Hematopoietic multipotent progenitor cell (in vitro differentiated cells): ENCODE measurements at regions not wholly inside any gene's neighbourhood (a gene's known extent, or its start where the extent isn't known, plus 50 kb on each side); places are given as distances from the start of the nearest gene placed in this dataset.
"Not testable (repeated sequence)": the region's sequence is repeated elsewhere in the genome, so short reads cannot be mapped to it uniquely, and the experiment has no call there.

ENCODE experiments used
- DNase-seq, 3 donors: peaks; one replicate each; pipeline ENCODE4 v3.0.0-alpha.2; 2011 to 2015; ENCODE audit warnings: low read depth in 2 of 3, low spot score in 2 of 3

DNA sequence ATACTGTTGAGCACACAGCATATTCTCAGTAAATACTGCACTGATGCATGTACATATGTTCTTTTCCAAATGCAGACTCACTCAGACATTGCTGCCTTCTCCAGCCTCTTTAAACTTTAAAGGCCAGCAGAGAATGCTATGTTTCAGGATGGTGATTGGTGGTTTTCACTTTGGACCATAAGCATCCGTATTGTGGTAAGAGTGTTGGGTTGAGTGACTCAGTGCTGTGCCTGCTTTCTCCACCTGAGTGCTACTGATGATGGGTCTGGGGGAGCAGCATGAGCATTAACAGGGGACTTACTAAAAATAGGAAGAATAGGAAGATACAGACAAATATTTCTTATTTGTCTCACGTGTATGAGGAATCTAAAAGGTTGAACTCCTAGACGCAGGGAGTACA is 56.3 kb upstream of the ZNF92 start:
- no peak for DNase-seq

DNA sequence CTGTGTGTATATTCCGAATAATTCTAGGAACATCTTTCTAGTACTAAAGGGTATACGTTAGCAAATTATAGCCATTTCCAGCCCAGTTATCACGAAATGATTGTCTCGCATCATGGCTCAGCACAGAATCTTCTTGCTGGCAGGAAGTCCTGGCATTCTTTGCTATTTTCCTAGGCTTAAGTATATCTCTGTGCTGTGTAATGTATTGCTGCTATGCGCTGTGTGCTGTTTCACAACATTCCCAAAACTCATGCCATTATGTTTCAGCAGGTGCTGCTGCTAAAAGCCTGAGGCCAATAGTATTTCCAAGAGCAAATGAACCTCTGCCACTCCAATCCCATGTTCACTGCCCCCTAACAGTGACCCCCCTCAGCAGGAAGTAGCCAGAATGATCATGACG is 62.9 kb upstream of the ZNF92 start:
- no peak for DNase-seq

DNA sequence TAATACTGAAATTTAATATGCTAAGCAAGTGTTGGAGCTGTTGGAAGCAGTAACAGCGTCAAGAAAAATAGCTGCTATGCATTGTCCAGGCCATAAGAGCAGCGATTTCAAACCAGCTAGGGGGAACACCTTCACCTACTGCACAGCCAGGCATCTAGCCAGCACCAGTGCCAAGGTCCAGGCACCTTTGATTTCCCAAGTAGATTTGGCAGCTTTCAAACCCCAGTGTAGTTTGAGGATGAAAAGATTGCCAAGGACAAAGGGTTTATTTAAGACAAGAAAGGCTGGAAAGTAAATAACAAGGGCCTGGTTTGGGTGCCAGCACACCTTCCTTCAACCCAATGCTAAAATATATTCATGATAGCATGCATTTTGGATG is 65.4 kb upstream of the ZNF92 start:
- DNase-seq, result no peak

DNA sequence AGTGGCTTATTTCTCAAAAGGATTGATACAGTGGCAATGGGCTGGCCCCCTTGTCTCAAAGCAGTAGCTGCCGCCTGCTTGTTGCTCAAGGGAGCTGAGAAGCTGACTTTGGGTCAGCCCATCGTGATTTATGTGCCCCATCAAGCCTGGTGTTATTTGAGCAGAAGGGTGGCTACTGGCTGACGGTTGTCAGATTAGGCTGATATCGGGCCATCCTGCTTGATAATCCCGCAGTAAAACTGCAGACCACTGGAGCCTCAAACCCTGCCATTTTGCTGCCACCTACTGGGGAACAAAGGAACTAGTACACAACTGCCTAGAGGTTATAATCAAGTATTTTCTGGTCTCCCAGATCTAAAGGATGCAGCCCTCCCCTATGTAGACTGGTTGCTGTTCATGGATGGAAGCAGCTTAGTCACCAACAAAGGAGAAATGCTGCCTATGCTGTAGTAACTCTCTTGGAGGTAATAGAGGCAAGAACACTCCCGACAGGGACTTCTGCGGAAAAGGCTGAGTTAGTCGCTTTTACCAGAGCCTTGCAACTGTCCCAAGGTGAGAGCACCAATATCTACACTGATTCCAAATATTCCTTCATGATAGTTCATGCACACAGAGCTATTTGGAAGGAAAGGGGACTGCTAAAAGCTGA is 65.9 kb upstream of the ZNF92 start:
- peak; percentile 18 to 76 (median 62) for DNase-seq

DNA sequence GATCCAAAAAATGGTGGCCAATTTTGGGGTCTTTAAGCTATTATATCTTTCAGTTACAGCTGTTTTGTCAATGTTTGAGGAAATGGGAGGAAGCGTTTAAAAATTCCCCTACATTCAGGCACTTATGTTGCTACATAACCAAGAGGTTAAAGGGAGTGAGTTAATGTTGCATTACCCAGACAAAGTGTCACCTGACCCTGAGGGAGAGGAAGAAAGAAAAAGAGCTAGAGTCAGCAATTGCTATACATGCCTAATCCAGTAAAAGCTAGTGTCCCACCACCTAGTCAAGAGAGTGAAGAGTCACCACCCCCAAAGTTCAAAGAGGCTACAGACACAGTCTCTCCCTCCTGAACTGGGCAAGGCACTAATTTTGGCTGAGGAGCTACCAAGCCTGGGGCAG is 69.5 kb upstream of the ZNF92 start:
- no peak for DNase-seq

GRCh38 chr7:65302883-65303282 is 70.8 kb upstream of the ZNF92 start:
- no peak for DNase-seq

DNA sequence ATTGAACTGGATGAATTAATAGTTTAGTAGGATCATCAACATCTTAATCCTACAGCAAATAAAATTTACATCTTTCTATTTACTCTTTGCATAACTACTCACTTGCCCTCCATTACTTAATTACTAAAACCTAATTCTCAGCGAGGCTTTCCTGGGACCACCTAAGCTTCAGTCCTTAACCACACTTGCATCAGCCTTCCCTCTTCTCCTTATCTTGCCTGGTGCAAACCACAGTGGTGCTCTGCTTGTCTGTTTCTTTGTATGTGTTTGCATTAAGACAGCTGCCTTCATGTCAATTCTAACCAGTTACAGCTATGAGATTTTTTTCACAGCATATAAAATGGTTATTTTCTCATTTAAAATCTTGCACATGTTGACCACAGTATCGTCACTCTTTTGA is 72.6 kb upstream of the ZNF92 start:
- no peak for DNase-seq

DNA sequence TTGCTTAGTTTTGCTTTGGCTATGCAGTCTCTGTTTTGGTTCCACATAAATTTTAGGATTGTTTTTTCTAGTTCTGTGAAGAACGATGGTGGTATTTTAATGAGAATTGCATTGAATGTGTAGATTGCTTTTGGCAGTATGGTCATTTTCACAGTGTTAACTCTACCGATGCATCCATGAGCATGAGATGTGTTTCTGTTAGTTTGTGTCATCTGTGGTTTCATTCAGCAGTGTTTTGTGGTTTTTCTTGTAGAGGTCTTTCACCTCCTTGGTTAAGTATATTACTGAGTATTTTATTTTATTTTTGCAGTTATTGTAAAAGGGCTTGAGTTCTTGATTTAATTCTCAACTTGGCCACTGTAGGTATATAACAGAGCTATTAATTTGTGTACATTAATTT is 78.2 kb upstream of the ZNF92 start:
- no peak for DNase-seq

GRCh38 chr7:65290340-65290739 is 83.3 kb upstream of the ZNF92 start:
- not testable (repeated sequence) for DNase-seq

- no peak for DNase-seq
Measured at GRCh38 chr7:65287023-65287422, 86.6 kb upstream of the ZNF92 start.

DNA sequence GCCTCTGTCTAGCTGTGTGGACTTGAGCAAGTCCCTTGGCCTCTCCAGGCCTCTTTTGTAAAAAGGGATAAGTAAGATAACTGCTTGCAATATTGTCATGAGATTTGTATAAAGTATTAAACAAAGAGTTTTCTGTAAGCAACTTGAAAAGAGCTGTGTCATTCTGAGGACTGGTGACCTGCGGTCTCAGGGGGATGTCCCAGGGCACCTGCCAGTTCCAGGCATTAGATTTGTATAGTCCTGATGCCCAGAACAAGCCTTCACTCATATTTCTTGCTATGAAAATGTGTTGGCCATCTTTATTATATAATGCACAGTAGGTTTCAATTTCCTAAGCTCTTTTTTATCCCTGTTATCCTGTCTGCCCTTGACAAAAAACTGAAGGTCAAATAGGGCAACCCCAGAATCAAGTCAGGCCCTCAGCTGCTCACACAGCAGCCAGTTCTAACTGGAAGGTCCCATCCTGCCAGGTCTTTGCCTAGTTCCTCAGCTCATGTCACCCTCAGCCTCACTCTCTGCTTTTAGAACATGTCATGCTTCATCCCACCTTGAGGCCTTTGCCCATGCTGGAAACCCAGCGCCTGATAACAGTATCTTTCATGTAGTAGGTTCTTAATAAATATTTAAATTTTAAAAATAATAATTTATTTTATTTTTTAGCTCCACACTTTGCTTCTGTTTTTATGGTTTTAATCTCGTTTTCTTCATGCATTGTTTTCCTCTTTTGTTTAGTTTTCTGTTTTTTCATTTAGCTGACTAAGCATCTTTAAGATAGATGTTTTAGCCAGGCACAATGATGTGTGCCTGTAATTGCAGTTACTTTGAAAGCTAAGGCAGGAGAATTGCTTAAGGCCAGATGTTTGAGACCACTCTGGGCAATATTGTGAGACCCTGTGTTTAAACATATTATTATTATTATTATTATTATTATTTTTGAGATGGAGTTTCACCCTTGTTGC is 87.5 kb upstream of the ZNF92 start:
- no peak for DNase-seq

- not testable (repeated sequence) for DNase-seq
Measured at GRCh38 chr7:65285241-65285640, 88.4 kb upstream of the ZNF92 start.

- no peak for DNase-seq
Measured at GRCh38 chr7:65279795-65280194, 93.9 kb upstream of the ZNF92 start.

DNA sequence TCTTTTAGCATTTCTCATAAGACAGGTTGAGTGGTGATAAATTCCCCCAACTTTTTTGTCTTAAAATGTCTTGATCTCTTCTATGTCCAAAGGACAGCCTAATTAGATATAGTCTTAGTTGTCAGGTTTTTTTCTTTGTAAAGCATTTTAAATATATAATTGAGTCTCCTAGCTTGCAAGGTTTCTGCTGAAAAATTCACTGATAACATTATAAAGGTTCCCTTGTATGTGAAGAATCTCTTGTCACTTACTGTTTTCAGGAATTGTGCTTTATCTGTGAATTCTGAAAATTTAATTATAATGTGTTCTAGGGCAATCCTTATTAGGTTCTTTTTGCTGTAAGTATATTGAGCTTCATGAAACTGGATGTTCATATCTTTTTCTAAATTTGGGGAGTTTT is 96.8 kb upstream of the ZNF92 start:
- no peak for DNase-seq

DNA sequence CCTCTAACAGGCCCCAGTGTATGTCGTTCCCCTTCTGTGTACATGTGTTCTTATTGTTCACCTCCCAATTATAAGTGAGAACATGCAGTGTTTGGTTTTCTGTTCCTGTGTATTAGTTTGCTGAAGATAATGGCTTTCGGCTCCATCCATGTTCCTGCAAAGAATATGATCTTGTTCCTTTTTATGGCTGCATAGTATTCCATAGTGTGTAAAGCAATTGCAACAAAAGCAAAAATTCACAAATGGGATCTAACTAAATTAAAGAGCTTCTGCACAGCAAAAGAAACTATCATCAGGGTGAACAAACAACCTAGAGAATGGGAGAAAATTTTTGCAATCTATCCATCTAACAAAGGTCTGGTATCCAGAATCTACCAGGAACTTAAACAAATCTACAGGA is 102.2 kb upstream of the ZNF92 start:
- DNase-seq, result not testable (repeated sequence)

DNA sequence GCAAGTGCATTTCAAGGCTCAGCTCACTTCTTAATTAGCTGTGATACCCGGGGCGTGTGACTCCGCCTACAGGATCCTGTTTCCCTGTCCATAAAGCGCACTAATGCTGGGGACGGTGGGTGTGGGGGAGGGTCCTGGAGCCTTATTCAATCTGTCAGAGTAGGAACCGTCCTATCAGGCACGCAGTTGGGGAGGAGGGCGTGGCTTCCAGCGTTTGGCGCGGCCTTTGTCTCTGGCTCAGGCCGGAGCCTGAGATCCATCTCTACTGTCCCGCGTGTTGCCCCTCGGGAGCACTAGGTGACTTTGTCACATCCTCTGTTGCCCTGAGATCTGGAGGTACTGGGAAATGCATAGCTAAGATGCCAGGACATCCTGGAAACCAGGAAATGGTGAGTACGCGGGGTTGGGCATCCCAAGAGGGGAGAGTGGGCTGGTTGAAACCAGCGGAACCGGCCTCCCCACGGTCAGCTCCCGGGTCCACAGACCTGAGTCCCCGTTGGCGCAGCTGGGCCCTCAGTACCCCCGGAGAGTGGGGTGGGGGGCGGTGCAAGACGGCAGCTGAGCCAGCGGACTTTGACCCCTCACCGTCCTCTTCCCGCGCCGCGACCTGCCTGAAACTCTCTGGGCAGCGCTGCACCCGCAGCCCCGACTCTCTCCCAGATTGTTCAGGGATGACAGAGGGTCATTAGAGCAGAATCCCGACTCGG is 104.4 kb upstream of the ZNF92 start:
- DNase-seq, result peak in 2 of 3 donors; percentile 40 to 62

GRCh38 chr7:65268782-65269149 is 104.9 kb upstream of the ZNF92 start:
- no peak for DNase-seq

DNA sequence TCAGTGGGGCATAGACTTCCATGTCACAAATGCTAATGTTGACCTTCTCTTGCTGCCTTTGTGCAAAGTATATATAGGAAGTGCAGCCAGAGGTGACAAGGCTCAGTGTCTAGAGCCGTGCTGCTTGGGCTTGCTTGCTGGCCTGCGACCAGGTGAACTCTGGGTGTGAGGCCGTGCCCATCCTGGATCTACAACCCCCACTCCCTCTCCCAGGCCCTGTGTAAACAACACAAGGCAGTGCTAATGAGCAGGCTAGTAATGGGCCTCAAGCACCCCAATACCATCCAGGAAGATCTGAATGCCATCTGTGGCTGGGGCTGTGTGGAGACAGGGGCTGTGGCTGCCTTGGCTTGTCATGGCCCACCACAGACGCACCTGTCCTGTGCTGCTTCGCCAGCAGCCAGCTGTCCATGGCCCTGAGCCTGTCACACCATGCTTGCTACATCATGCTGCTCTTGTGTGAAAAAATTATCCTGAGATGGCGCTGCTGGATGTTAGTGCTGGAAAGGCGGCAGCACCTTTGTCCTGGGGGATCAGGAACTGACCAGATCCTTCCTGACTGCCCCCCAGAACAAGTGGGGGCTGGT is 107.6 kb upstream of the ZNF92 start:
- no peak for DNase-seq

GRCh38 chr7:65264258-65264657 is 109.4 kb upstream of the ZNF92 start:
- DNase-seq, result no peak

- not testable (repeated sequence) for DNase-seq
Measured at GRCh38 chr7:65260673-65261072, 113.0 kb upstream of the ZNF92 start.

- DNase-seq, result not testable (repeated sequence)
Measured at GRCh38 chr7:65259864-65260525, 113.7 kb upstream of the ZNF92 start.
